B cell (primary cell): ENCODE measurements at regions not wholly inside any gene's neighbourhood (a gene's known extent, or its start where the extent isn't known, plus 50 kb on each side); places are given as distances from the start of the nearest gene placed in this dataset.

Source experiments
- CTCF ChIP-seq: fragments of 200-600 bp; IDR thresholded peaks from one replicate; pipeline ENCODE4 v1.8.0; 2022; ENCODE audit warnings: antibody characterized with exemption, mild to moderate bottlenecking
- EZH2 ChIP-seq: IDR thresholded peaks from 2 replicates; pipeline ENCODE4 v1.6.1; 2012; ENCODE audit warnings: borderline replicate concordance, low read depth, mild to moderate bottlenecking, moderate library complexity, low read length; ENCODE audit not compliant: insufficient read depth, poor library complexity, severe bottlenecking

GRCh38 chr5:77937015-77937908 is 161.1 kb upstream of the TBCA start:
- TF ChIP-seq CTCF (no peak), EZH2 (no peak)
